Epithelial cell of proximal tubule (primary cell): ENCODE measurements at regions not wholly inside any gene's neighbourhood (a gene's known extent, or its start where the extent isn't known, plus 50 kb on each side); places are given as distances from the start of the nearest gene placed in this dataset.

Experiments used
- DNase-seq: peaks from one replicate; pipeline ENCODE4 v3.0.0-alpha.2; 2011; ENCODE audit warnings: low read depth
- H3K4me3 ChIP-seq: 2 replicates; pipeline ENCODE4 v1.5.1; 2011; ENCODE audit warnings: low read depth, mild to moderate bottlenecking, low read length
- CTCF ChIP-seq: conservative IDR thresholded peaks from 2 replicates; pipeline ENCODE4 v1.5.1; 2012; ENCODE audit warnings: low read depth, mild to moderate bottlenecking, low read length

GRCh38 chr2:126774290-126774689 is 118.3 kb downstream of the GYPC start:
- no peak overlapping the region for H3K4me3 ChIP-seq
- DNase-seq, result no peak
- TF ChIP-seq CTCF, result no peak

GRCh38 chr2:126774761-126775160 is 118.8 kb downstream of the GYPC start:
- H3K4me3 ChIP-seq, result no peak overlapping the region
- no peak for TF ChIP-seq CTCF
- DNase-seq, result no peak

- H3K4me3 ChIP-seq, result no peak overlapping the region
- no peak for DNase-seq
- TF ChIP-seq CTCF, result no peak
Observed at GRCh38 chr2:126775300-126775985, 119.5 kb downstream of the GYPC start.

GRCh38 chr2:126776255-126776654 is 120.3 kb downstream of the GYPC start:
- TF ChIP-seq CTCF, result no peak
- H3K4me3 ChIP-seq, result peak overlapping the region; percentile 33
- no peak for DNase-seq

- DNase-seq, result no peak
- peak; percentile 93 for TF ChIP-seq CTCF
- peak overlapping the region; percentile 64 for H3K4me3 ChIP-seq
Observed at GRCh38 chr2:126776692-126777619, 121.0 kb downstream of the GYPC start.

GRCh38 chr2:126777620-126777978 is 121.1 kb upstream of the TEX51 start:
- DNase-seq, result no peak
- no peak overlapping the region for H3K4me3 ChIP-seq
- no peak for TF ChIP-seq CTCF
